ENCODE measurements at regions not wholly inside any gene's neighbourhood (a gene's known extent, or its start where the extent isn't known, plus 50 kb on each side); places are given as distances from the start of the nearest gene placed in this dataset.
A peak's percentile ranks its signal among the peaks of the same experiment; 100 is the strongest.
"Not testable (repeated sequence)": the region's sequence is repeated elsewhere in the genome, so short reads cannot be mapped to it uniquely, and the experiment has no call there.

GRCh38 chr22:22716136-22716665 lies 71.8 kb downstream of the GGTLC2 start:
- no peak for DNase-seq (ENCODE audit: low read depth, low spot score)

- DNase-seq (ENCODE audit: low read depth, low spot score), result no peak
Observed at GRCh38 chr22:22717664-22718063, 73.2 kb downstream of the GGTLC2 start.

- DNase-seq (ENCODE audit: low read depth, low spot score), result peak; percentile 29
Observed at GRCh38 chr22:22720201-22720723, 75.8 kb downstream of the GGTLC2 start.

- DNase-seq (ENCODE audit: low read depth, low spot score), result no peak
Observed at GRCh38 chr22:22720724-22721261, 76.4 kb downstream of the GGTLC2 start.

GRCh38 chr22:22721681-22722354 lies 77.4 kb downstream of the GGTLC2 start:
- DNase-seq (ENCODE audit: low read depth, low spot score), result peak; percentile 5

- no peak for DNase-seq (ENCODE audit: low read depth, low spot score)
Observed at GRCh38 chr22:22728382-22728781, 84.0 kb downstream of the GGTLC2 start.

GRCh38 chr22:22730655-22731373 lies 86.4 kb downstream of the GGTLC2 start:
- DNase-seq (ENCODE audit: low read depth, low spot score), result no peak

- no peak for DNase-seq (ENCODE audit: low read depth, low spot score)
Observed at GRCh38 chr22:22731374-22731676, 86.9 kb downstream of the GGTLC2 start.

- not testable (repeated sequence) for DNase-seq (ENCODE audit: low read depth, low spot score)
Observed at GRCh38 chr22:22733006-22733405, 88.6 kb downstream of the GGTLC2 start.

- DNase-seq (ENCODE audit: low read depth, low spot score), result no peak
Observed at GRCh38 chr22:22733881-22734373, 89.5 kb downstream of the GGTLC2 start.

GRCh38 chr22:22734395-22735272 lies 90.2 kb downstream of the GGTLC2 start:
- not testable (repeated sequence) for DNase-seq (ENCODE audit: low read depth, low spot score)

- not testable (repeated sequence) for DNase-seq (ENCODE audit: low read depth, low spot score)
Observed at GRCh38 chr22:22735276-22735675, 90.9 kb downstream of the GGTLC2 start.

- no peak for DNase-seq (ENCODE audit: low read depth, low spot score)
Observed at GRCh38 chr22:22735695-22736611, 91.5 kb downstream of the GGTLC2 start.

GRCh38 chr22:22737590-22737989 lies 93.2 kb downstream of the GGTLC2 start:
- no peak for DNase-seq (ENCODE audit: low read depth, low spot score)

GRCh38 chr22:22738959-22739585 lies 94.7 kb downstream of the GGTLC2 start:
- no peak for DNase-seq (ENCODE audit: low read depth, low spot score)

GRCh38 chr22:22740560-22741276 lies 96.3 kb downstream of the GGTLC2 start:
- DNase-seq (ENCODE audit: low read depth, low spot score), result no peak

GRCh38 chr22:22741843-22742242 lies 97.4 kb downstream of the GGTLC2 start:
- no peak for DNase-seq (ENCODE audit: low read depth, low spot score)

- DNase-seq (ENCODE audit: low read depth, low spot score), result no peak
Observed at GRCh38 chr22:22742641-22743040, 98.2 kb downstream of the GGTLC2 start.

GRCh38 chr22:22743128-22743760 lies 98.8 kb downstream of the GGTLC2 start:
- no peak for DNase-seq (ENCODE audit: low read depth, low spot score)
